IMR-90 (cell line): ENCODE measurements at regions not wholly inside any gene's neighbourhood (a gene's known extent, or its start where the extent isn't known, plus 50 kb on each side); places are given as distances from the start of the nearest gene placed in this dataset.

Experiments
- ATAC-seq: fragments of 200-7000 bp; cut with Tn5 transposase; 2 replicates; pipeline ENCODE4 v1.9.1; 2020; ENCODE audit warnings: low read depth, mild to moderate bottlenecking, moderate library complexity
- BruUV-seq: library from RNA; stranded (reverse); fragments of 400-500 nt; replicated peaks from 2 replicates; lab custom pipeline; 2021; lab: Mats Ljungman, UMichigan
- CTCF ChIA-PET: fragments of 300-600 bp; formaldehyde crosslinking; extraction: SDS; loops from one replicate; lab custom pipeline; 2021; ENCODE audit warnings: antibody characterized with exemption; lab: Yijun Ruan, JAX
- POLR2A ChIA-PET: fragments of 300-600 bp; sonication (Branson Sonifier 250); formaldehyde crosslinking; loops from one replicate; lab custom pipeline; 2022; ENCODE audit warnings: antibody characterized with exemption; ENCODE audit not compliant: unreplicated experiment; lab: Charles Lee
- DNase-seq: peaks from one replicate; pipeline ENCODE4 v3.0.0; 2013
- H2AFZ ChIP-seq: replicated peaks from 2 replicates; pipeline ENCODE3; 2013; ENCODE audit warnings: low read length, mild to moderate bottlenecking; ENCODE audit not compliant: poor library complexity
- H2AK5ac ChIP-seq: 2 replicates; pipeline ENCODE4 v1.6.1; 2013; ENCODE audit warnings: low read depth, low read length, inconsistent platforms
- H2AK9ac ChIP-seq: replicated peaks from 2 replicates; pipeline ENCODE3; 2013; ENCODE audit warnings: mild to moderate bottlenecking, low read depth, low read length, moderate library complexity; ENCODE audit not compliant: poor library complexity
- H2BK120ac ChIP-seq: 2 replicates; pipeline ENCODE4 v1.6.1; 2013; ENCODE audit warnings: low read depth, low read length, inconsistent platforms
- H2BK15ac ChIP-seq: 3 replicates; pipeline ENCODE4 v1.6.1; 2013; ENCODE audit warnings: low read depth, low read length, inconsistent platforms
- H2BK20ac ChIP-seq: 2 replicates; pipeline ENCODE4 v1.6.1; 2013; ENCODE audit warnings: low read depth, mild to moderate bottlenecking, inconsistent platforms, low read length, moderate library complexity
- H2BK5ac ChIP-seq: 2 replicates; pipeline ENCODE4 v1.6.1; 2013; ENCODE audit warnings: mild to moderate bottlenecking, low read depth, low read length, inconsistent platforms; ENCODE audit not compliant: poor library complexity, severe bottlenecking
- H3K14ac ChIP-seq: replicated peaks from 2 replicates; pipeline ENCODE4 v1.6.1; 2013; ENCODE audit warnings: low read depth, low read length, inconsistent platforms
- H3K18ac ChIP-seq: 2 replicates; pipeline ENCODE4 v1.6.1; 2013; ENCODE audit warnings: low read depth, low read length, control low read depth
- H3K23ac ChIP-seq: 2 replicates; pipeline ENCODE4 v1.6.1; 2013; ENCODE audit warnings: low read depth, low read length, inconsistent platforms
- H3K27ac ChIP-seq: 2 replicates; pipeline ENCODE4 v1.5.1; 2013; ENCODE audit warnings: mild to moderate bottlenecking, control low read depth, low read length; ENCODE audit not compliant: insufficient read depth
- H3K27me3 ChIP-seq: 2 replicates; pipeline ENCODE4 v1.6.1; 2013; ENCODE audit warnings: low read length; ENCODE audit not compliant: control insufficient read depth, insufficient read depth
- H3K36me3 ChIP-seq: 2 replicates; pipeline ENCODE4 v1.6.1; 2013; ENCODE audit warnings: low read length, mixed read lengths; ENCODE audit not compliant: control insufficient read depth, insufficient read depth
- H3K4ac ChIP-seq: 2 replicates; pipeline ENCODE4 v1.6.1; 2013; ENCODE audit warnings: low read depth, low read length, inconsistent platforms
- H3K4me1 ChIP-seq: 2 replicates; pipeline ENCODE4 v1.6.1; 2013; ENCODE audit warnings: low read length, mixed read lengths; ENCODE audit not compliant: control insufficient read depth, insufficient read depth
- H3K4me2 ChIP-seq: 2 replicates; pipeline ENCODE4 v1.6.1; 2013; ENCODE audit warnings: low read depth, mild to moderate bottlenecking, control low read depth, low read length, moderate library complexity
- H3K4me3 ChIP-seq: 2 replicates; pipeline ENCODE4 v1.5.1; 2013; ENCODE audit warnings: low read depth, mild to moderate bottlenecking, control low read depth, low read length, moderate library complexity; ENCODE audit not compliant: insufficient read depth
- H3K56ac ChIP-seq: 2 replicates; pipeline ENCODE4 v1.6.1; 2013; ENCODE audit warnings: low read length, inconsistent platforms; ENCODE audit not compliant: insufficient read depth; ENCODE audit errors: extremely low read depth
- H3K79me1 ChIP-seq, 2 experiments: 2 replicates each; pipeline ENCODE4 v1.6.1; 2013; ENCODE audit warnings: low read length in 2 of 2, inconsistent platforms in 1 of 2, low read depth in 1 of 2
- H3K9ac ChIP-seq: 2 replicates; pipeline ENCODE4 v1.6.1; 2013; ENCODE audit warnings: low read depth, low read length, control low read depth
- H3K9me1 ChIP-seq: 2 replicates; pipeline ENCODE4 v1.6.1; 2013; ENCODE audit warnings: low read length, inconsistent platforms; ENCODE audit not compliant: insufficient read depth
- H3K9me3 ChIP-seq: 2 replicates; pipeline ENCODE4 v1.6.1; 2013; ENCODE audit warnings: low read length; ENCODE audit not compliant: control insufficient read depth, insufficient read depth
- H4K20me1 ChIP-seq: 2 replicates; pipeline ENCODE4 v1.6.1; 2013; ENCODE audit warnings: low read length, inconsistent platforms; ENCODE audit not compliant: insufficient read depth
- H4K5ac ChIP-seq: 2 replicates; pipeline ENCODE4 v1.6.1; 2013; ENCODE audit warnings: mild to moderate bottlenecking, low read depth, low read length, control low read depth
- H4K8ac ChIP-seq, 2 experiments: 2 replicates each; pipeline ENCODE4 v1.6.1; 2013; ENCODE audit warnings: low read depth in 2 of 2, low read length in 2 of 2, control low read depth in 1 of 2, inconsistent platforms in 1 of 2
- H4K91ac ChIP-seq: 2 replicates; pipeline ENCODE4 v1.6.1; 2013; ENCODE audit warnings: low read depth, low read length, inconsistent platforms; ENCODE audit not compliant: insufficient read depth
- BHLHE40 ChIP-seq: fragments of 150-350 bp; IDR thresholded peaks from 2 replicates; pipeline ENCODE4 v1.6.1; 2016; ENCODE audit warnings: mild to moderate bottlenecking, low read depth, low read length
- CEBPB ChIP-seq: IDR thresholded peaks from 2 replicates; pipeline ENCODE4 v1.6.1; 2012; ENCODE audit warnings: low read depth, low read length, improper control_type of control experiment
- CHD1 ChIP-seq: IDR thresholded peaks from 2 replicates; pipeline ENCODE4 v1.6.1; 2012; ENCODE audit warnings: low read depth, low read length, improper control_type of control experiment
- CTCF ChIP-seq: conservative IDR thresholded peaks from 2 replicates; pipeline ENCODE4 v1.5.1; 2012; ENCODE audit warnings: mild to moderate bottlenecking, low read depth, low read length, improper control_type of control experiment
- FOS ChIP-seq: fragments of 150-350 bp; IDR thresholded peaks from 2 replicates; pipeline ENCODE4 v1.6.1; 2016; ENCODE audit warnings: low read depth, low read length
- MAFK ChIP-seq: IDR thresholded peaks from 2 replicates; pipeline ENCODE4 v1.6.1; 2012; ENCODE audit warnings: low read depth, low read length, improper control_type of control experiment
- MAZ ChIP-seq: IDR thresholded peaks from 2 replicates; pipeline ENCODE4 v1.6.1; 2012; ENCODE audit warnings: low read depth, mild to moderate bottlenecking, low read length, improper control_type of control experiment, moderate library complexity, borderline replicate concordance
- MXI1 ChIP-seq: IDR thresholded peaks from 2 replicates; pipeline ENCODE4 v1.6.1; 2012; ENCODE audit warnings: low read depth, mild to moderate bottlenecking, low read length, moderate library complexity, borderline replicate concordance
- NFE2L2 ChIP-seq: fragments of 150-350 bp; IDR thresholded peaks from 2 replicates; pipeline ENCODE4 v1.6.1; 2016; ENCODE audit warnings: low read depth, mild to moderate bottlenecking, low read length
- RAD21 ChIP-seq: IDR thresholded peaks from 2 replicates; pipeline ENCODE4 v1.6.1; 2012; ENCODE audit warnings: low read length, improper control_type of control experiment
- RCOR1 ChIP-seq: IDR thresholded peaks from 2 replicates; pipeline ENCODE4 v1.6.1; 2012; ENCODE audit warnings: mild to moderate bottlenecking, low read length, improper control_type of control experiment; ENCODE audit not compliant: insufficient replicate concordance
- RFX5 ChIP-seq: IDR thresholded peaks from 2 replicates; pipeline ENCODE4 v1.8.0; 2012; ENCODE audit warnings: low read depth, mild to moderate bottlenecking, low read length, moderate library complexity
- SMC3 ChIP-seq: fragments of 150-350 bp; IDR thresholded peaks from 2 replicates; pipeline ENCODE4 v1.6.1; 2016; ENCODE audit warnings: low read depth, mild to moderate bottlenecking, antibody characterized with exemption, low read length, moderate library complexity
- USF2 ChIP-seq: fragments of 150-350 bp; IDR thresholded peaks from 2 replicates; pipeline ENCODE4 v1.6.1; 2017; ENCODE audit warnings: mild to moderate bottlenecking, antibody characterized with exemption, low read length, low read depth
- WGBS, 2 experiments: methylation state at CpG; one replicate each; pipeline versions ENCODE4 v1.1.5 to v1.1.7; 2013; ENCODE audit warnings: missing lambda C conversion rate in 2 of 2; ENCODE audit not compliant: insufficient read length in 1 of 2; ENCODE audit errors: extremely low coverage in 2 of 2; 5-methylcytosine and 5-hydroxymethylcytosine counted together
- dilution Hi-C: fragments of 300-500 bp; cut with HindIII; formaldehyde crosslinking; loops from one replicate; pipeline ENCODE4 v1.14.3; 2018; ENCODE audit warnings: low sequenced_read_pairs; ENCODE audit not compliant: unreplicated experiment
- in situ Hi-C: fragments of 300-500 bp; cut with MboI; formaldehyde crosslinking; loops from 3 replicates; pipeline ENCODE4 v1.14.3; 2019; ENCODE audit warnings: low sequenced_read_pairs, inconsistent platforms, mixed read lengths
- intact Hi-C: fragments of 100-400 bp; cut with micrococcal nuclease; formaldehyde crosslinking; loops from 2 replicates; pipeline ENCODE4 v1.10.0; 2022

- CTCF ChIA-PET: no interaction called here
- TF ChIP-seq CHD1: no peak
- TF ChIP-seq CEBPB: no peak
- TF ChIP-seq NFE2L2: no peak
- TF ChIP-seq RAD21: no peak
- no peak for TF ChIP-seq CTCF
- no peak for TF ChIP-seq BHLHE40
- TF ChIP-seq USF2: no peak
- TF ChIP-seq RCOR1: no peak
- no peak for TF ChIP-seq MAZ
- TF ChIP-seq SMC3: no peak
- no peak for TF ChIP-seq RFX5
- no peak for TF ChIP-seq FOS
- TF ChIP-seq MXI1: no peak
- TF ChIP-seq MAFK: no peak
Measured at GRCh38 chr1:14366091-14367018, 232.1 kb upstream of the KAZN start.

More at GRCh38 chr1:14366091-14367018, 232.1 kb upstream of the KAZN start:
- no TSS peak for BruUV-seq
- Histone ChIP-seq H2BK20ac (no peak overlapping the region), H3K18ac (no peak overlapping the region), H2BK5ac (no peak overlapping the region), H4K91ac (no peak overlapping the region), H3K23ac (no peak overlapping the region), H3K56ac (no peak overlapping the region), H2AK5ac (no peak overlapping the region), H3K36me3 (no peaks in the 10 kb centered on the region), H3K4me1 (peaks cover 2% of the 10 kb centered on the region; the same call in 1 of the 2 replicates), H4K8ac (no peak overlapping the region), H3K9me1 (no peaks in the 10 kb centered on the region), H3K27ac (no peak overlapping the region), H3K9ac (no peak overlapping the region), H2AK9ac (no peak overlapping the region), H3K4me3 (no peak overlapping the region), H4K5ac (no peak overlapping the region), H4K20me1 (no peaks in the 10 kb centered on the region), H2BK120ac (no peak overlapping the region), H3K4me2 (peak overlapping the region; percentile 20; the same call in 1 of the 2 replicates), H3K4ac (no peak overlapping the region), H3K79me1 (no peaks in the 10 kb centered on the region), H3K27me3 (no peaks in the 10 kb centered on the region; the same call in 1 of the 2 replicates), H2BK15ac (no peak overlapping the region), H3K9me3 (0 out of 2 replicates have a peak, but pooled peaks cover 4% of the 10 kb centered on the region), H3K14ac (no peak overlapping the region), H2AFZ (peak overlapping the region; percentile 17)
- POLR2A ChIA-PET: no interaction called here
- in situ Hi-C loops: no loop called here
- intact Hi-C loops: no loop called here
- ATAC-seq (peak; percentile 79), DNase-seq (no peak)
- dilution Hi-C loops: no loop called here
- WGBS, 2 experiments: 17% methylated on average over 10 of the region's 18 CpGs; no CpG with 5 or more reads in 1 of the 2 experiments
